AG08396 (cell line): ENCODE measurements at regions not wholly inside any gene's neighbourhood (a gene's known extent, or its start where the extent isn't known, plus 50 kb on each side); places are given as distances from the start of the nearest gene placed in this dataset.
"Not testable (repeated sequence)": the region's sequence is repeated elsewhere in the genome, so short reads cannot be mapped to it uniquely, and the experiment has no call there.

Experiments
- DNase-seq: peaks from one replicate; pipeline ENCODE4 v3.0.0; 2012; ENCODE audit warnings: low spot score, mixed read lengths

- DNase-seq = no peak
Measured at GRCh38 chr21:15119486-15119885, 54.7 kb upstream of the NRIP1 start.

- DNase-seq = no peak
Measured at GRCh38 chr21:15121097-15121654, 56.4 kb upstream of the NRIP1 start.

DNA sequence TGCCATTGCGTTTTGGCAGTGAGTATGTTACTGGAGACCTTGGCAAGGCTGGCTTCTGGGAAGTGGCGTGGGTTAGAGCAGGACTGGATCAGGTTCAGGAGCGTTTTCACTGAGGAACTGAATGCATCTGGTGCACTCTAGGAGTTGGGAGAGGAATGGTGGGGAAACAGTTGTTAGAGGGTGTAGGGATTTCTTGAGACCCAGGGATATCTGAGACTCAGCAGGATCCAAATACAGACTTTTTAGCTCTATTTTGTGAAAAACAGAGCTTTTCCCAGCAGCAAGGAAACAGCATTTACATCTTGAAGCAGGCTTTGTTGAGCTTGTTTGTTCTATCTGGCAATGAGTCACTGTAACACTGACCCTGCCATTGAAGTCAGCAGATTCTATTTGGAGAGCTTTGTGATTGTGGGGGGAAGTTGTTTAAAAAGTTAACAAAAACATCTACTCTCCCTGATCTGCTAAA, 56.9 kb upstream of the NRIP1 start:
- DNase-seq = peak; percentile 12

DNA sequence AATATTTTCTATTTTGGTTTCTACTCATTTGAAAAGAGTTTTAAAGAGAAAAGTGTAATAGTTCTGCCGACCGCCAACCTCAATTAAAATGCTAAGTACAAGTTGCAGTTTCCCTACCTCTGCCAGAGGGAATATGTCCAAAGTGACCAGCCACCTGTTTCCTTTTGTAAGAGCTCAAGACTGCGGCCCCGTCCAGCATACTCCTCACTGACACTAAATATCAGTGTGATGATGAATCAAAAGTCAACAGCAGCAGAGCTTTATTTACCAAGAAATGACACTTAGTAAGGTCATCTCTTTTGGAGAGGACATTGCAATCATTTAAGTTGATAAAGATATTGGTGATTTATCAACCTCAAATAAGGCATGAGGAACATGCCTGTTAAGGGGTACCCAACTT, 57.4 kb upstream of the NRIP1 start:
- no peak for DNase-seq

DNA sequence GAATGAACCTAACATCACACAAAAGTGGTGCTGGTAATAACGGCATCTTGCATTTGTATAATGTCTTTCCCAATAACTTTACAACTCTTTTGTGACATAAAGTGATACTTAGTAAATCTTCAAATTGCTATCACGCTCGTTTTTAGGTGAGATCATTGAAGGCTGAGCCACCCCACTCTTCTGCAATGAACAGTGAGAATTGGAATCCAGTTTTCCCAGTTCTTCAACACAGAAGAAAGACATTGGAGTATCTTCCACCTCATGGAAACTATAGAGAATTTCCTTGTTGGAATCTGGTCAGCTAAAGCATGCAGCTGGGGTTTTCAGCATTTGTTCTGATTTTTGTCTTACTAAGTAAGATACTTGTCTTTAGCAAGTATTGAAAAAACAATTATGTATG, 59.9 kb upstream of the NRIP1 start:
- DNase-seq = no peak

GRCh38 chr21:15126948-15127347, 62.1 kb upstream of the NRIP1 start:
- no peak for DNase-seq

DNA sequence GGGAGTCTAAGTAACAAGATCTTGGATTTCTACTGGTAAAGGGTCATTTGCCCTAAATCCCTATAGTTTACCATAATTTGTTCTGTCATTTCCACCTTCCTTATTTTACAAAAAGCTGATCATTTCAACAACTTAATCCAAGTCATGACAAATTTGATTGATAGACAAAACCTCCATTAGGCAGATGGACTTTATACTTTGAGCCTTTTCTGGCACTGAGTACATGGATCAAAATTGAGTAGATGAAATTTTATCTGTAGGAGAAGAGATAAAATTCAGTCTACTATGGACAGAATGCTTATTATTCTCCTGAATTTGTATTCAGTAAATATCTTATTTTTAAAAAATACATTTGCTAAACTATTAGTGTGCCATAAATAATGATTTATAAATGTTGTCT, 62.6 kb upstream of the NRIP1 start:
- no peak for DNase-seq

DNA sequence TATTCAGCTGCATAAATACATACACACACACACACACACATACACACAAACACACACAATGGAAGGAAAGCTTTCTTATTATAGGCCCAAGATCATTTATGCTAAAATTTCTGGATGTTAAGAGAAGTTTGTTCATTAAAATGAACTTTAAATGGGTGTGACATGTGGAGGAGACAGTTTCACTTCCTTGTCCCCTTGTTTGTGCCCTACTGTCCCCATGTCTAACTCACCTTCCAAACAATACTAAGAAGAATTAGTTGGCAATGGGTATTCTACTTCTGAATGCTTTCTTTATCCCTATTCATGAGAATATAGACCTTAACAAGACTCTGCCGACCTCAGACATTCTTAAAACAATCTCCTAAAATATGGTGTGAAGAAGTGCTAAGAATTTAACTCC, 63.5 kb upstream of the NRIP1 start:
- DNase-seq = no peak

GRCh38 chr21:15128714-15129113, 63.9 kb upstream of the NRIP1 start:
- DNase-seq = not testable (repeated sequence)

DNA sequence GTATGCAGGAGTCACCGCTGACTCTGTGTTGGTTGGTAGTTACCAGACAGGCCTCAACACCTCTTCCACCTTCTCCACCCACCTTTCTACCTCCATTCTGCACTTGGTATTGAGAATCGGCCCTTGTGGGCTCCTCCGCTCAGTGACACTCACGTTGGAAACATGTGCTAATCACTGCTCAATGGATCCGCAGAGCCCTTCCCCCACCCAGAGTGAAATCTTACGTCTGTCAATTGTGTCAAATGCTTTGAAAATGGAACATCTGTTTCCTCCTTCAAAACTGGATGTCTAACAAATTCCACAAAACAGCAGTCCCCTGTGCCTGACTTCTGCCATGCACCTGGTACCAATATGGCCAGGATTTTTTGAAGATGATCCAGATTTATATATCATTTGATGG, 65.5 kb upstream of the NRIP1 start:
- DNase-seq = no peak

- DNase-seq = no peak
Measured at GRCh38 chr21:15130751-15131150, 66.0 kb upstream of the NRIP1 start.

- no peak for DNase-seq
Measured at GRCh38 chr21:15132781-15133180, 68.0 kb upstream of the NRIP1 start.

- DNase-seq = no peak
Measured at GRCh38 chr21:15134701-15135470, 70.1 kb upstream of the NRIP1 start.

DNA sequence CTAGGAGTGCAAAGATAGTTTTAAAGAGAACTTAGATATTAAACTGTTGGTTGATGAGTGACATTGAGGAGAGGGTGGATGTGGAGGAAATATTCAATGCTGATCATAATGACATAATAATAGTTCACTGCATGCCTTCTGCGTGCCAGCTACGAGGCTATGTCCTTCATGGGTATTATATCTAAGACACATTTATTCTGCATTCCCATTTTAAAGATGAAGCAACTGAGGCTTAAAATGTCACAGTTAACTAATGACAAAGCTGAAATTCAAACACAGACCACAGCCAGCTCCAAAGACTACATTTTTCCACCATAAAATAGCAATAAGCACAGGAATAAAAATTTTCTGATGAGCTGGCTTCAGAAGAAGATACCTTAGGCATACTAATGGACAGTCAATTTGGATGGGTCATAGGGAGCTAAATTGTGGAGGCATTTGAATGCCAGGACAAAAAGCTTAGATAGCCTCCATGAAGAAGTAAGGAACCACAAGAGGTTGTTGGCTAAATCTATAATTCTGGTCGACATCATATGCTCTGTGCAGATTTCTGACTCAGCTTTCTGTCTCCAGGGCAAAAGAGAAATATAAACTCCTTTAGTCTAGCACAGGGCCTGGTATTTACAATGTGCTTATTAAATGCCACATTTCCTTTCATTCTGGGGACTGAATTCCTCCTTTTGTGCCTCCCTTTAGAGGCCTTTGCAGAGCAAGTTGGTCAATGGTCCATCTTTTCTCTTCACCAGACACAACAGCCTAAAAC, 71.2 kb upstream of the NRIP1 start:
- DNase-seq = no peak

DNA sequence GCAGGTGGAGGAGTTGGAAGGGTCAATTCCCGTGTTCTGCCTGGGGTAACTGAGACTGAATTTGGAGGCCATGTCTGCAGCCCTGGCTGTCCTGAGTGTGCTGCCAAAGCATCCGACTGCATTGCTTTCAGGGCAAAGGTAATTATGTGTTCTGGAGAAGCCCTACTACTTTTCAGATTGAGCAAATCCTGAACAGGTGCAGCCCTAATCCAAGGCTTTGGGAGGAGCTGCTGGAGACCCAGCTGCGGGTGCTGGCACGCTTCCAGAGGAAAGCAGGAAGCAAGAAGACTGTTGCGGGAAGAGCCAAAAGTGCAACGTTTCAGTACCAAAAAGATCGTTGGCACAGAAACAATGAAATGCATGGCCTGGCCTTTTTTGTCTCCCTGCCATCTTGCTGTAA, 73.7 kb upstream of the NRIP1 start:
- DNase-seq = no peak

DNA sequence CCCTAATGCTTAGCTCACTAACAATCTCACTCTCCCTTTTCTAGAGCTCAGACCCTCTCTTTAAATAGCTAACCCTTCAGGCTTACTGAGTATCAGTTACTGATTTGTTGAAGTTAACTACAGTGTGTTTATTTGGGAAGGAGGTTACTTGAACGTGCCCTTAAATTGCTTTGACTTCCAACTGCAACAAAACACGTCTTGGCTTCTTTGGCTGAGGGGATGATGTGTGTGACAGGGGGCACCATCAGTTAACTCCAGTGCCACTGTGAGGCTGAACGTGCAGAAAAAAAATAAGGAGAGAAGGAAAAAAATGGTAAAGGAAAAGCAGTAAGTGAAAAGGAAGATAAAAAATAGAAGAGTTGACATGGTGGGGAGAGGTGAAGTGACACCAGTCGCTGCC, 75.1 kb upstream of the NRIP1 start:
- no peak for DNase-seq

DNA sequence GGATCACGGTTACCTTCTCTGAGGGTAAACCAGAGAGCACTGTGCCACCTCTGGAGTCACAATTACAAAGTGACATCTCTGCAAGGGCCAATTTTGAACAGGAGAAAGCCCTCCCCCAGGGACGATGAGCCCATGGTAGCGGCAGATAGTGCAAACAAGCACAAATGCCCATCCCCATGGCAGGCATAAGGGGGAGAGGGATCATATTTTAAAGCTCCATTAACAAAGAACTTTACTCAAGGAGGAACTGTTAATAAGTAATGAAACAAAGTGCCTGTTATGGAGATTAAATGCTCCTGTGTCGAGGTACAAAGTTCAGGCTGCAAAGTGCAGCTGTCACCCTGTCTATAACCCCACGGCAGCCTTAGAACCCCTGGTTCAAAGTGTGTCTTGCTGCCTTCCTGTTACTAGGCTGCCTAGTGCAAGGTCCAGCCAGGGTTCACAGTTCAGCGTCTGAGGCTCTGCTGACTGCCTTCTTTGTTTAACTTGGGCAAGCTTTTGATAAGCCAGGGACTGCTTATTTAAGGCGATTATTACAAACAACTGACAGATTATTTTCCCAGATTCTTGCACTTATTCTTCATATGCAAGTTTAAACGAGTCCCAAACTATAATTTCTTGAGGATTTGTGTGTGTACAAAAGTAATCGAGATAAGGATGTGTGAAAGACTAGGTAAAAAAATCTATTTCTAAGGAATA, 75.7 kb upstream of the NRIP1 start:
- no peak for DNase-seq

DNA sequence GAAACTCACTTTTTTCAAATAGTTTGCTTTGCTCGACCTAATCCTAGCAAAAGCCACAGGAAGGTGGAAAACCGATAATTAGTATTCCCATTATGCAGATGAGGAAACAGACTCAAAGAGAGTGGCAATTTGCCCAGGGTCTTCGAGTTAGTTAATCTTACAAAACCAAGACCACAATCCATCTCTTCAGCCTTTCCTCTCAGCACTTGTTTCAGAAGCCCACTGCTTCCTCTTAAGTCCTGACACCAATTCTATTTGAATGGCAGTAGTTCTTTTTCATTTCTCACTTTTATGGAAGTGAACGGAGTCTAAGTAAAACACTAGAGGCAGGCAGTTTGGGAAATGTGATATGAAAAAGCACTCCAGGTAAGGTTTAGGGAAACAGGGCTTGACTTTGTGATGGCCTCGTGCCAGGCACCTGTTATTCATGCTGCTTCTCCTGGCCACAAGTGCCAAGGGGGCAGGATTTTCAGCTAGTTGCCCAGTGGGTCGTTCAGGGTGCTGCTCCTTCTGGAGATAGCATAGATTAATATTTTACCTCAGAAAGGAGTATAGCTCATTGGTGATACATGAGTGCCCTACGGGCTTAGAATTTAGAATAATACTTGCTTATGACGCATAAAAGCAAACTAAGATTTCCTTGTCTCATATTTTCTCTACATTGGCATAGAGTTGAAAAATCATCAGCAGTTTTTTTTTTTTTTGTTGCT, 76.6 kb upstream of the NRIP1 start:
- no peak for DNase-seq

GRCh38 chr21:15144026-15144425, 79.2 kb upstream of the NRIP1 start:
- no peak for DNase-seq

DNA sequence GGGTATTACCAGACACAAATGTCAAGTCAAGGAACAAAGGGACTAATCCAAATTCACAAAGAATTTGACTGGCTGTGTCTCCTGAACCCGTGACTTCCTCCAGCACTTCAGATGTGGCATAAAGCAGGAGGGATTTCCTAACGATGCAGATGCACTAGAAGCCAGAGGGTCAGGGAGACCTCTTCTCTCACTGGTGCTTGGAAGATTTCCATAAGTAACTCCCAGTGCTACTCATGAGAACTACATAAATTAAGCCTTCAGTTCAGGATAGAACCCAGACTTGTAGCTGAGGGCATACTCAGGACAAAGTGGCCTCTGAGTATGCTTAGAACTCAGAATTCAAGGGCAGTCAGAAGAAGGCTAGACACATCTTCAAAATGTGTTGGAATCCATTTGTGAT, 83.6 kb upstream of the NRIP1 start:
- DNase-seq = no peak

- no peak for DNase-seq
Measured at GRCh38 chr21:15149600-15150224, 84.9 kb upstream of the NRIP1 start.
